GM10266 (cell line): ENCODE measurements at regions not wholly inside any gene's neighbourhood (a gene's known extent, or its start where the extent isn't known, plus 50 kb on each side); places are given as distances from the start of the nearest gene placed in this dataset.

Source experiments
- DNase-seq: peaks from one replicate; pipeline ENCODE4 v3.0.0; 2012; ENCODE audit errors: extremely low spot score
- CTCF ChIP-seq: IDR thresholded peaks from 2 replicates; pipeline ENCODE4 v1.5.1; 2012; ENCODE audit warnings: mild to moderate bottlenecking, low read depth; ENCODE audit not compliant: control insufficient read depth, insufficient read depth; ENCODE audit errors: missing control alignments

GRCh38 chr5:13403351-13403750 lies 541.1 kb downstream of the DNAH5 start:
- no peak for DNase-seq
- TF ChIP-seq CTCF = no peak

- no peak for DNase-seq
These were observed 559.4 kb downstream of the DNAH5 start for GRCh38 chr5:13385066-13385465.

GRCh38 chr5:13382232-13382631 lies 562.3 kb downstream of the DNAH5 start:
- TF ChIP-seq CTCF = no peak

More at GRCh38 chr5:13385066-13385465, 559.4 kb downstream of the DNAH5 start:
- no peak for TF ChIP-seq CTCF

GRCh38 chr5:13378091-13378490 lies 566.4 kb downstream of the DNAH5 start:
- DNase-seq = no peak
- no peak for TF ChIP-seq CTCF

More at GRCh38 chr5:13382232-13382631, 562.3 kb downstream of the DNAH5 start:
- no peak for DNase-seq

GRCh38 chr5:13359344-13359743 lies 585.1 kb downstream of the DNAH5 start:
- no peak for TF ChIP-seq CTCF
- no peak for DNase-seq

- no peak for DNase-seq
- TF ChIP-seq CTCF = no peak
These were observed 586.1 kb downstream of the DNAH5 start for GRCh38 chr5:13358342-13358741.

GRCh38 chr5:13357929-13358328 lies 586.6 kb downstream of the DNAH5 start:
- DNase-seq = no peak
- no peak for TF ChIP-seq CTCF

- TF ChIP-seq CTCF = no peak
- no peak for DNase-seq
These were observed 588.3 kb downstream of the DNAH5 start for GRCh38 chr5:13356226-13356625.
